ENCODE measurements at regions not wholly inside any gene's neighbourhood (a gene's known extent, or its start where the extent isn't known, plus 50 kb on each side); places are given as distances from the start of the nearest gene placed in this dataset.
"Not testable (repeated sequence)": the region's sequence is repeated elsewhere in the genome, so short reads cannot be mapped to it uniquely, and the experiment has no call there.

DNA sequence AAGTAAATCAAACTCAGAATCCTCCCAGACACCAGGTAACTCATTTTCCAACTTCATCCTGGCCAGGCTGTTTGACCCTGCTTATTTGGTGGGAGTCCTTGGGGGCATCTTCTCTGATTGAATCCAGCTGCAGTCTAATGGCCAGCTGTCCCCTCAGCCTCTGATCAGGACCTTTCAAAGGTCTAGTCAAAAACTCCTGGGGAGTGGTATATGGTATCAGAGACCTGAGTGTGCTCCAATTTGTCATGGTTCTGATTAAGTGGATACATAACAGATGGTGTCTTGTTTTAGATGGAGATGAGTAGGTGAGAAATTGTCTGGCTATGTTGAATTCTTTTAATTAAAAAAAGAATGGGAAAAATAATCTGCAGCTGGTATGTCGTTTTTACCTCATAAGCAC lies 842.6 kb upstream of the ACVR2A start:
- TF ChIP-seq, protein P1, sequence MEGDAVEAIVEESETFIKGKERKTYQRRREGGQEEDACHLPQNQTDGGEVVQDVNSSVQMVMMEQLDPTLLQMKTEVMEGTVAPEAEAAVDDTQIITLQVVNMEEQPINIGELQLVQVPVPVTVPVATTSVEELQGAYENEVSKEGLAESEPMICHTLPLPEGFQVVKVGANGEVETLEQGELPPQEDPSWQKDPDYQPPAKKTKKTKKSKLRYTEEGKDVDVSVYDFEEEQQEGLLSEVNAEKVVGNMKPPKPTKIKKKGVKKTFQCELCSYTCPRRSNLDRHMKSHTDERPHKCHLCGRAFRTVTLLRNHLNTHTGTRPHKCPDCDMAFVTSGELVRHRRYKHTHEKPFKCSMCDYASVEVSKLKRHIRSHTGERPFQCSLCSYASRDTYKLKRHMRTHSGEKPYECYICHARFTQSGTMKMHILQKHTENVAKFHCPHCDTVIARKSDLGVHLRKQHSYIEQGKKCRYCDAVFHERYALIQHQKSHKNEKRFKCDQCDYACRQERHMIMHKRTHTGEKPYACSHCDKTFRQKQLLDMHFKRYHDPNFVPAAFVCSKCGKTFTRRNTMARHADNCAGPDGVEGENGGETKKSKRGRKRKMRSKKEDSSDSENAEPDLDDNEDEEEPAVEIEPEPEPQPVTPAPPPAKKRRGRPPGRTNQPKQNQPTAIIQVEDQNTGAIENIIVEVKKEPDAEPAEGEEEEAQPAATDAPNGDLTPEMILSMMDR (IDR thresholded peaks at IDR 0.05) = no peak
- H3K27me3 ChIP-seq = no peaks in the 10 kb centered on the region
- no peak for DNase-seq

DNA sequence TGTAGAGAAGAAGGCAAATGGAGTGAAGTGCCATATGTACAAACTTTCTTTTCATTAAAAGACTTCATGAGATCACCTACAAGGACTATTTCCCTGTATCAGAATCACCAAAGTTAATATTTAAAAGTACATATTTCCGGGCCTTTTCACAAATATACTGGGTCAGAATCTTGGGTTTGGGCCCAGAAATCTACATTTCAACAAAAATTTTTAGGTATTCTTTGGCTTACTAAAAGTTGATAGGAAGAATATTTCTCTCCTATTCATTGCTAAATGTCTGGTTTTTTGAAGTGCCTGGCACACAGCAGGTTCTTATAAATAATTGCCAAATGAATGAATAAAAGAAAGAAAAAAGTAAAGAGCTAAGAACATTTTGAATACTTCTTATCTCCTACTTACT lies 843.8 kb upstream of the ACVR2A start:
- Histone ChIP-seq H3K27ac (no peak overlapping the region), H3K4me3 (no peak overlapping the region), H3K36me3 (no peaks in the 10 kb centered on the region), H3K27me3 (no peaks in the 10 kb centered on the region), H3K4me1 (no peaks in the 10 kb centered on the region), H3K9me3 (no peaks in the 10 kb centered on the region)
- TF ChIP-seq, protein P1 (IDR thresholded peaks at IDR 0.05) = no peak
- DNase-seq (no peak), ATAC-seq (no peak)
- intact Hi-C loops (cut with DNase I) = no loop called here

More for the DNA sequence above, 842.6 kb upstream of the ACVR2A start:
- ATAC-seq = no peak
- intact Hi-C loops (cut with DNase I) = no loop called here
- no peak overlapping the region for H3K27ac ChIP-seq
- no peaks in the 10 kb centered on the region for H3K36me3 ChIP-seq
- H3K4me3 ChIP-seq = no peak overlapping the region
- no peaks in the 10 kb centered on the region for H3K9me3 ChIP-seq
- no peaks in the 10 kb centered on the region for H3K4me1 ChIP-seq

DNA sequence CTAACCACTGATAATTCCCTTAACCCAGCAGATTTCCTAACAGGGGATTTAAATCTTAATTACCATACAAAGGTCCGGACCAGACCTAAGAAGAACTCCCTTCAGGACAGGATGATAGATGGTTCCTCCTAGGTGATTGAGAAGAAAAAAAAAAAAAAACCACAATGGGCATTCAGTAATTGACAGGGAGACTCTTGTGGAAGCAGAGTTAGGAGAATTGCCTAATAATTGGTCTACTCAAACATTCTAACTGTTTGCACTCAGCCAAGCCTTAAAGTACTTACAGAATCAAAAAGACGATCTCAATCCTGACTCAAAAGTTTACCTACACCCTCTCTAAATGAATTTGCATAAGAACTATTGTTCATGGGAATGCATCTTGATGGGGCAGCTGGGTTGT lies 844.7 kb upstream of the ACVR2A start:
- H3K36me3 ChIP-seq; H3K4me3 ChIP-seq; H3K27ac ChIP-seq; H3K9me3 ChIP-seq; DNase-seq; intact Hi-C loops (cut with DNase I); H3K27me3 ChIP-seq; ATAC-seq; H3K4me1 ChIP-seq: not testable (repeated sequence)

DNA sequence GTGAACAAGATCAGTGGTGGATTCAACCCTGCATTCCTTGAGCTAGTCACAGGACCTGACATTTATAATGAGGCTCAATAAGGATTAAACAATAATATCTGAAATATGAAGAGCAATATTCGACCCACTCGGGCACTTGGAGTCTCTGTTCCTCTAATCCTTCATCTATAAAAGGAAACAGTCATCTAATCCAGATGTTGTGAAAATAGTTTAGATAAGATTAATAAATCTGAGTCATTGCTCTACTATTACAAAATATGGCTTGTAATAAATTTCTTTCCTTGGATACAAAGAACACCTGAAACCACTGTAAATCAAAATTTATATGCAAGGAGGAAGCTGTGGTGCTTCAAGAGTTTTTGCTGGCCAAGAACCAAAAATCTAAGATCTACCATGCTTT lies 846.9 kb upstream of the ACVR2A start:
- DNase-seq = no peak
- intact Hi-C loops (cut with DNase I) = no loop called here

DNA sequence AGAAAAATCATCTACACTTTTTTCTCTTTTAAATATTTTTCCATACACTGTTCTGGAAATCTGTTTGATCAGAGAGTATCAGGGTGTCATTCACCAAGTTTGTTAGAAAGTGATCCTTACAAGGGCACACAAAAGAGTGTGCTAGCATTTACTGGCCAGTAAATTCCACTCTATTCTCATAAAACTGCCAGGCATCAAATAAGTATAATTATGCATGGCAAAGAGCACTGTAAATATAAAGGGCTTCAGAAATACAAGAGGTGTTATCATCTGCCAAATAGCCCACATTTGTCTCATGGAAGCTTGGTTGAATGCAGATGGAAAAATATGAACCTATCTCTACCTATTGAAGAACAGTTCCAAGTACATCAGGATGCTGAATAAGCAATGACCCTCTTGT lies 847.3 kb upstream of the ACVR2A start:
- H3K27ac ChIP-seq = no peak overlapping the region
- no peaks in the 10 kb centered on the region for H3K9me3 ChIP-seq
- intact Hi-C loops (cut with DNase I) = no loop called here
- H3K4me1 ChIP-seq = no peaks in the 10 kb centered on the region
- H3K36me3 ChIP-seq = no peaks in the 10 kb centered on the region
- H3K4me3 ChIP-seq = no peak overlapping the region
- TF ChIP-seq, protein P1 (IDR thresholded peaks at IDR 0.05) = no peak
- DNase-seq (no peak), ATAC-seq (no peak)
- no peaks in the 10 kb centered on the region for H3K27me3 ChIP-seq

More for the DNA sequence above, 846.9 kb upstream of the ACVR2A start:
- TF ChIP-seq, protein P1 (IDR thresholded peaks at IDR 0.05) = no peak
- Histone ChIP-seq H3K4me3 (no peak overlapping the region), H3K36me3 (no peaks in the 10 kb centered on the region), H3K27ac (no peak overlapping the region), H3K4me1 (no peaks in the 10 kb centered on the region), H3K9me3 (no peaks in the 10 kb centered on the region), H3K27me3 (no peaks in the 10 kb centered on the region)
- ATAC-seq = no peak

DNA sequence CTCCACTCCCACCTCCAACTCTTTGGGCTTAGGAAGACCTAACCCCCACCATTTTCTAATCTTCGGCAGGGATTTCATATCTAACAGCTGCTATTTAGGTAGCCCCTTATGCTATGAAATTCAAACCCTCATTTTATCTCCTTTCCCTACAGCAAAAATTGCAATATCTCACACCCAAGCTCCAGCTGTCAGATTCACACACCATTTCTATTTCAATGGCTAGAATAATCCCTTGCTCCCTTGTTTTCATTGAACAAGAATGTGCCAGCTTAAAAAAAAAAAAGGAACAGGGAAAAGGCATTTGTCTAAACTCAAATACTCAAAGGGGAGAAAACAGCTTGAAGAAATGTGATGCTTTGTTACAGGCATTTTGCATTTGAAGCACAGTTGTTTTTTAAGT lies 850.6 kb upstream of the ACVR2A start:
- intact Hi-C loops (cut with DNase I) = no loop called here
- Histone ChIP-seq H3K27ac (no peak overlapping the region), H3K9me3 (no peaks in the 10 kb centered on the region), H3K4me3 (no peak overlapping the region), H3K4me1 (peaks cover 7% of the 10 kb centered on the region), H3K27me3 (no peaks in the 10 kb centered on the region), H3K36me3 (no peaks in the 10 kb centered on the region)
- TF ChIP-seq, protein P1 (IDR thresholded peaks at IDR 0.05) = no peak
- DNase-seq (no peak), ATAC-seq (no peak)
